Choroid plexus epithelial cell (primary cell): ENCODE measurements at regions not wholly inside any gene's neighbourhood (a gene's known extent, or its start where the extent isn't known, plus 50 kb on each side); places are given as distances from the start of the nearest gene placed in this dataset.

Experiments
- DNase-seq: peaks from one replicate; pipeline ENCODE4 v3.0.0-alpha.2; 2010; ENCODE audit warnings: low read depth
- H3K4me3 ChIP-seq: 2 replicates; pipeline ENCODE4 v1.5.1; 2011; ENCODE audit warnings: low read depth, mild to moderate bottlenecking, control low read depth, low read length, moderate library complexity
- TF ChIP-seq, protein P1 (sequence below): conservative IDR thresholded peaks from 2 replicates; pipeline ENCODE4 v1.5.1; 2011; ENCODE audit warnings: low read depth, mild to moderate bottlenecking, control low read depth, inconsistent platforms, low read length, moderate library complexity

DNA sequence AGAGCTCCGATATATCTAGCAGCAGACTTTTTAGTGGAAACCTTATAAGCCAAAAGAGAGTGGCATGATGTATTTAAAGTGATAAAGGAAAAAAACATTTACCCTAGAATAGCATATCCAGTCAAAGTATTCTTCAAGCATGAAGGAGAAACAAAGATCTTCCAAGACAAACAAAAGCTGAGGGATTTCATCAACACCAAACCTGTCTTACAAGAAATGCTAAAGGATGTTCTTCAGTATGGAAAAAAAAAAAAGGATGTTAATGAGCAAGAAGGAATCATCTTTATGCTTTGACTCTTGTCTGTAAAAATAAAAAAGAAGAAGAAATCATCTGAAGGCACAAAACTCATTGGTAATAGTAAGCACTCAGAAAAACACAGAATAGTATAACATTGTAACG, 338.2 kb downstream of the TLE1 start:
- TF ChIP-seq, protein P1, sequence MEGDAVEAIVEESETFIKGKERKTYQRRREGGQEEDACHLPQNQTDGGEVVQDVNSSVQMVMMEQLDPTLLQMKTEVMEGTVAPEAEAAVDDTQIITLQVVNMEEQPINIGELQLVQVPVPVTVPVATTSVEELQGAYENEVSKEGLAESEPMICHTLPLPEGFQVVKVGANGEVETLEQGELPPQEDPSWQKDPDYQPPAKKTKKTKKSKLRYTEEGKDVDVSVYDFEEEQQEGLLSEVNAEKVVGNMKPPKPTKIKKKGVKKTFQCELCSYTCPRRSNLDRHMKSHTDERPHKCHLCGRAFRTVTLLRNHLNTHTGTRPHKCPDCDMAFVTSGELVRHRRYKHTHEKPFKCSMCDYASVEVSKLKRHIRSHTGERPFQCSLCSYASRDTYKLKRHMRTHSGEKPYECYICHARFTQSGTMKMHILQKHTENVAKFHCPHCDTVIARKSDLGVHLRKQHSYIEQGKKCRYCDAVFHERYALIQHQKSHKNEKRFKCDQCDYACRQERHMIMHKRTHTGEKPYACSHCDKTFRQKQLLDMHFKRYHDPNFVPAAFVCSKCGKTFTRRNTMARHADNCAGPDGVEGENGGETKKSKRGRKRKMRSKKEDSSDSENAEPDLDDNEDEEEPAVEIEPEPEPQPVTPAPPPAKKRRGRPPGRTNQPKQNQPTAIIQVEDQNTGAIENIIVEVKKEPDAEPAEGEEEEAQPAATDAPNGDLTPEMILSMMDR = no peak
- H3K4me3 ChIP-seq = no peak overlapping the region
- no peak for DNase-seq

DNA sequence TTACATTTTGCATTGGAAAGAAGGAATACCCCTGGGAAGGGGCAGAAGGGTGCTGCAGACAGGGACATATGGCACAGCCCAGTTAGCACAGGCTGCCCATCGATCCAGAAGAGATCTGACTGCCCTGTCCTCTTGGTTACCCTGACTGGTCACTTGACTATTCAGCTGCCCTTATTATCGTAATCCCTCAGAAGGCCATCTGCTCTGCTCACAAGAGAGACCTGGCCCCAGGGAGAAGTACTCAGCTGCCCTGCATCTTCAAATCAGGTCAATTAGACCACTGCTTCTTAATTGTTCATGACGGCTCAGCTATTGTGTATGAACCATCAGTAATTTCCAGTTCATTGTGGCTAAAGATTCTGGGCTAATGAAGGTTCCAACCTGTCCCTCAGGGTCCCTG, 345.0 kb downstream of the TLE1 start:
- no peak for DNase-seq
- TF ChIP-seq, protein P1 = no peak
- H3K4me3 ChIP-seq = no peak overlapping the region

DNA sequence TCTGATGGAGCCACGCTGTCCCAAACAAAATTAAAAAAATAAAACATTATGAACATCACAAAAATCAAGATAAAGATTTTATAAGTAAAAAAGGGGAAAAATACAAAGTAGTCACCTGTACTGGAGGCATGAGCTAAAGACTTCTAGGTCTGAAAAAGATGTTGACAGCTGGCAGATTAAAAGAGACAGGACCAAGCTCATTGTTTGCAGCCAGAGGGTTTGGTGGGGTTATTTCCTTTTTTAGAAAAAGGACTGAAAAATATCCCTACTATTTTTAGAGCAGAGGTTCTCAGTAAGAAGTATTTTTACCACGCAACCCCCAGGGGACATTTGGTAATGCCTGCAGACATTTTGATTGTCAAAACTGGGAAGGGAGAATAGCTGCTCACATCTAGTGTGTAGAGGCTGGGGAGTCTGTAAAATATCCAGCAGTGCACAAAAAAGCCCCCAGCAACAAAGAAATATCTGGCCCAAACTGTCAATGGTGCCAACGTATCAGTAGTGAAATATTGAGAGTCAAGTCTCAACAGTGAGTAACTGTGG, 353.4 kb downstream of the TLE1 start:
- TF ChIP-seq, protein P1 = no peak
- no peak overlapping the region for H3K4me3 ChIP-seq
- no peak for DNase-seq

DNA sequence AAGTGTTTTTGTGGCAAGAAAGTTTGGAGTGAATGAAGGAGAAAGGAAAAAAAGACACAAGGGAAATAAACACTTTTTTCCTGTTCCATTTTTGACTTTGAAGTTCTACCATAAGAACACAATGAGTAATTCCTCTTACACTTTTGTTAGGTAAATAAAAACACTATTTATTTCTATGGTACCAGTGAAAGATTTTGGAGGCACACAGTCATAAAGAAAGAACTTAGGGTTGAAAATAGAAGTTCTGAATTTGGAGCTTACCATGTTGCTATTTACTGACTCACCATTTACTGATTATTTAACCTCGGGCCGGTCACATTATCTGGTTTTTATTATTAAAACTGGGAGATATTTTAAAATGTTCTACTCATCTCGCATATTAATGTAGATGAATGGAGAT, 367.8 kb downstream of the TLE1 start:
- H3K4me3 ChIP-seq = no peak overlapping the region
- DNase-seq = no peak
- TF ChIP-seq, protein P1 = no peak

DNA sequence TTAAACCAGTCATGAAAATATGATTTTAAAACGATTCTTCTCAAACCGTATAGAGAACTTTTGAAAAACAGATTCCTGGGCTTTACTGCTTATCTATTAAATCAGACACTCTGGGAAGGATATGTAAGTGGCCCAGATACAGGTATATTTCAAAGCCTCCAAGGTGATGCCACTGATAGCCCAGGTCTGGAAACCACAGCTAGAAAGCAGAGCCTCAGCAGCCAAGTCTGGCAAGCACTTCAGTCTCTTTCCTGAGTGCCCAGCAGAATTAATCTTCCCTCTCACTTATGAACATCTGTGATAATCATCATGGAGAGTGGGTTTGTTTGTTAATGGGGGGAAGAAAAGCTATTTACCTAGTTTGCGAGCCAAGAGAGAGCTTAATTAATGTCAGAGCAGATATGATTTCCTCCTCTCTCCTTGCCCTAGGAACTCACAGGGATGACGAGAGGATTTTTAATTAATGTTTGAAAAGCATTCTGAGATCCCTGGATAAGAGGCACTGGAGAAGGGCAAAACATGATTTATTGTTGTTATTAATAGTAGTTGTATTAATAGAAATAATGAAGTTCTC, 368.4 kb downstream of the TLE1 start:
- no peak for DNase-seq
- TF ChIP-seq, protein P1 = no peak

DNA sequence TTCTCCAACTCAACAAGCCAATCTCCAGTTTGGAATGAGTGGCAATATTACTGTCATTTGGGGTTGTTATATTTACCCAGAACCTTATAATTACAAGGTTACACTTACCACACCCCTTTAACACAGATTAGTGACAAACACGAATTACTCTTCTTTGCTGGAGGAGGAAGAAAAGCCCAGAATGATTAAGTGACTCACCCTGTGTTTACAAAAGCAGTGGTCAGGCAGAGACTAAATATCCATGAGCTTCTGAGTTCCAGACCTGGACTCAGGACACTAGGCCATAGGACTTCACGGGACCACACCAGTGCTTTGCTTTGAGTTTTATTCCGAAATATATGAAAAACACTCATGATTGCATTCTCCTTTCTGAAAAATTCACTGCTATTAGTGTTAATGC, 370.8 kb downstream of the TLE1 start:
- no peak overlapping the region for H3K4me3 ChIP-seq
- DNase-seq = peak; percentile 61
- TF ChIP-seq, protein P1 = no peak

More for the DNA sequence above, 368.4 kb downstream of the TLE1 start:
- no peak overlapping the region for H3K4me3 ChIP-seq

DNA sequence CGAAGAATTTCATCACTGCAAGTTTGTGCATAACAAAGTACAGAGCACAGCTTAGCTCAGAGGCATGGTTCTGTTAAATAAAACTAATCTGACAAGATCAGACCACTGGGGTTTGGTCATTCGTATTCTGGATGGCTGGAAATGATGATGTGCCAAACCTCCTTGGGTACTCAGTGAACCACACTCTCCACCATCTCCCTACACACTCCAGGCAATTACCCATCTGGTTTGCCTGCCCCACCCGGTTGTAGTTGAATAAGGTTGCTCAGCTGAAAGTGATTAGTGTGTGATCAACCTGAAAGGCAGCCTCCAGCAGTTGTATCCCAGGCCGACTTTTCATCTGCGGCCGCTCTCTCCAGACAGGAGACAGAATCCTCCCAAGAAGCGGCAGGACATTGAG, 371.4 kb downstream of the TLE1 start:
- no peak for DNase-seq
- H3K4me3 ChIP-seq = no peak overlapping the region
- TF ChIP-seq, protein P1 = no peak
